MM.1S (cell line): ENCODE measurements at regions not wholly inside any gene's neighbourhood (a gene's known extent, or its start where the extent isn't known, plus 50 kb on each side); places are given as distances from the start of the nearest gene placed in this dataset.

Source experiments
- DNase-seq: peaks from one replicate; pipeline ENCODE4 v3.0.0-alpha.2; 2015
- H2AFZ ChIP-seq: fragments of 300-600 bp; sonication (generic); 2 replicates; pipeline ENCODE4 v1.6.0; 2016; ENCODE audit warnings: antibody characterized with exemption, low read length
- H3F3A ChIP-seq: fragments of 300-600 bp; sonication (generic); 2 replicates; pipeline ENCODE4 v1.6.1; 2016; ENCODE audit warnings: mild to moderate bottlenecking, antibody characterized with exemption, low read length, moderate library complexity, mixed read lengths; ENCODE audit not compliant: insufficient read depth
- H3K27ac ChIP-seq: fragments of 300-600 bp; sonication (generic); 2 replicates; pipeline ENCODE4 v1.5.1; 2016; ENCODE audit warnings: mild to moderate bottlenecking, low read length
- H3K27me3 ChIP-seq: fragments of 300-600 bp; sonication (generic); replicated peaks from 2 replicates; pipeline ENCODE4 v1.6.0; 2016; ENCODE audit warnings: low read length; ENCODE audit not compliant: insufficient read depth
- H3K36me3 ChIP-seq: fragments of 300-600 bp; sonication (generic); replicated peaks from 2 replicates; pipeline ENCODE4 v1.6.1; 2016; ENCODE audit warnings: mild to moderate bottlenecking, low read length, mixed read lengths; ENCODE audit not compliant: insufficient read depth
- H3K4me1 ChIP-seq: fragments of 300-600 bp; sonication (generic); 2 replicates; pipeline ENCODE4 v1.6.1; 2016; ENCODE audit warnings: low read length, mixed read lengths
- H3K4me2 ChIP-seq: fragments of 300-600 bp; sonication (generic); 2 replicates; pipeline ENCODE4 v1.6.0; 2016; ENCODE audit warnings: low read depth, low read length
- H3K4me3 ChIP-seq: fragments of 300-600 bp; sonication (generic); 2 replicates; pipeline ENCODE4 v1.5.1; 2016; ENCODE audit warnings: low read length, mixed read lengths
- H3K79me2 ChIP-seq: fragments of 300-600 bp; sonication (generic); 2 replicates; pipeline ENCODE4 v1.6.1; 2016; ENCODE audit warnings: mixed run types, low read length, mixed read lengths
- H3K9ac ChIP-seq: fragments of 300-600 bp; sonication (generic); 2 replicates; pipeline ENCODE4 v1.6.1; 2016; ENCODE audit warnings: low read length, mixed read lengths
- H3K9me2 ChIP-seq: fragments of 300-600 bp; sonication (generic); replicated peaks from 2 replicates; pipeline ENCODE4 v1.6.1; 2016; ENCODE audit warnings: mild to moderate bottlenecking, low read length, mixed read lengths; ENCODE audit not compliant: insufficient read depth
- H3K9me3 ChIP-seq: fragments of 300-600 bp; sonication (generic); replicated peaks from 2 replicates; pipeline ENCODE4 v1.6.1; 2016; ENCODE audit warnings: mild to moderate bottlenecking, low read length, mixed read lengths; ENCODE audit not compliant: insufficient read depth
- H4K20me1 ChIP-seq: fragments of 300-600 bp; sonication (generic); 2 replicates; pipeline ENCODE4 v1.6.1; 2016; ENCODE audit warnings: mild to moderate bottlenecking, low read length, moderate library complexity, mixed read lengths; ENCODE audit not compliant: insufficient read depth
- CTCF ChIP-seq: fragments of 300-600 bp; sonication (generic); IDR thresholded peaks from 2 replicates; pipeline ENCODE4 v1.5.1; 2016; ENCODE audit warnings: antibody characterized with exemption, low read length, mixed read lengths
- EZH2 ChIP-seq: fragments of 300-600 bp; sonication (generic); optimal IDR thresholded peaks from 2 replicates; pipeline ENCODE3; 2017; ENCODE audit warnings: low read depth, mild to moderate bottlenecking, antibody characterized with exemption, low read length, mixed read lengths
- EZH2phosphoT487 ChIP-seq: fragments of 300-600 bp; sonication (generic); IDR thresholded peaks from 2 replicates; pipeline ENCODE4 v1.6.1; 2018; ENCODE audit warnings: antibody characterized with exemption, low read length

GRCh38 chr11:105226766-105227165 lies 87.2 kb upstream of the CARD18 start:
- no peaks in the 10 kb centered on the region for H3K4me1 ChIP-seq
- H3K79me2 ChIP-seq = no peaks in the 10 kb centered on the region
- no peaks in the 10 kb centered on the region for H3K9me2 ChIP-seq
- H2AFZ ChIP-seq = no peak overlapping the region
- no peaks in the 10 kb centered on the region for H4K20me1 ChIP-seq
- no peaks in the 10 kb centered on the region for H3K9me3 ChIP-seq
- H3F3A ChIP-seq = no peaks in the 10 kb centered on the region
- H3K36me3 ChIP-seq = no peaks in the 10 kb centered on the region
- H3K4me3 ChIP-seq = no peak overlapping the region
- H3K27ac ChIP-seq = no peak overlapping the region
- no peak for DNase-seq
- TF ChIP-seq EZH2phosphoT487 (no peak), EZH2 (no peak), CTCF (no peak)
- H3K4me2 ChIP-seq = no peak overlapping the region
- no peak overlapping the region for H3K9ac ChIP-seq
- H3K27me3 ChIP-seq = no peaks in the 10 kb centered on the region

GRCh38 chr11:105226091-105226490 lies 86.5 kb upstream of the CARD18 start:
- TF ChIP-seq EZH2phosphoT487 (no peak), CTCF (no peak), EZH2 (no peak)
- H3K79me2 ChIP-seq = no peaks in the 10 kb centered on the region
- no peak for DNase-seq
- H3K27ac ChIP-seq = no peak overlapping the region
- H3K27me3 ChIP-seq = no peaks in the 10 kb centered on the region
- H3F3A ChIP-seq = no peaks in the 10 kb centered on the region
- no peaks in the 10 kb centered on the region for H3K36me3 ChIP-seq
- no peak overlapping the region for H2AFZ ChIP-seq
- no peak overlapping the region for H3K9ac ChIP-seq
- no peak overlapping the region for H3K4me3 ChIP-seq
- H3K4me1 ChIP-seq = no peaks in the 10 kb centered on the region
- H3K9me2 ChIP-seq = no peaks in the 10 kb centered on the region
- no peak overlapping the region for H3K4me2 ChIP-seq
- H3K9me3 ChIP-seq = no peaks in the 10 kb centered on the region
- no peaks in the 10 kb centered on the region for H4K20me1 ChIP-seq

- H3K9ac ChIP-seq = no peak overlapping the region
- no peaks in the 10 kb centered on the region for H3K9me2 ChIP-seq
- H3K4me3 ChIP-seq = no peak overlapping the region
- H3K36me3 ChIP-seq = no peaks in the 10 kb centered on the region
- H3K4me2 ChIP-seq = no peak overlapping the region
- no peak for DNase-seq
- H3K27ac ChIP-seq = no peak overlapping the region
- H4K20me1 ChIP-seq = no peaks in the 10 kb centered on the region
- no peaks in the 10 kb centered on the region for H3K27me3 ChIP-seq
- H3F3A ChIP-seq = no peaks in the 10 kb centered on the region
- H3K9me3 ChIP-seq = no peaks in the 10 kb centered on the region
- no peaks in the 10 kb centered on the region for H3K4me1 ChIP-seq
- no peak overlapping the region for H2AFZ ChIP-seq
- no peak for TF ChIP-seq EZH2phosphoT487
- no peak for TF ChIP-seq EZH2
- no peaks in the 10 kb centered on the region for H3K79me2 ChIP-seq
These were observed 85.1 kb upstream of the CARD18 start for GRCh38 chr11:105224482-105225253.

GRCh38 chr11:105220121-105220520 lies 80.6 kb upstream of the CARD18 start:
- Histone ChIP-seq H3K36me3 (no peaks in the 10 kb centered on the region), H4K20me1 (no peaks in the 10 kb centered on the region), H2AFZ (no peak overlapping the region), H3K9ac (no peak overlapping the region), H3K27ac (no peak overlapping the region), H3K79me2 (no peaks in the 10 kb centered on the region), H3K4me1 (no peaks in the 10 kb centered on the region), H3K9me3 (no peaks in the 10 kb centered on the region), H3F3A (no peaks in the 10 kb centered on the region), H3K27me3 (no peaks in the 10 kb centered on the region), H3K4me3 (no peak overlapping the region), H3K4me2 (no peak overlapping the region), H3K9me2 (no peaks in the 10 kb centered on the region)
- TF ChIP-seq CTCF (no peak), EZH2phosphoT487 (no peak), EZH2 (no peak)
- DNase-seq = no peak
